SK-N-SH treated with all-trans-retinoic acid at 6 μM for 48 hours (cell line): ENCODE measurements at regions not wholly inside any gene's neighbourhood (a gene's known extent, or its start where the extent isn't known, plus 50 kb on each side); places are given as distances from the start of the nearest gene placed in this dataset.

Experiments
- ATAC-seq: fragments of 200-7000 bp; cut with Tn5 transposase; 3 replicates; pipeline ENCODE4 v1.9.1; 2020; ENCODE audit warnings: mild to moderate bottlenecking, moderate library complexity
- ARNTL ChIP-seq: fragments of 450-650 bp; formaldehyde crosslinking; IDR thresholded peaks from 2 replicates; pipeline ENCODE4 v1.5.0; 2020; ENCODE audit warnings: low read depth, mild to moderate bottlenecking, moderate library complexity, borderline replicate concordance
- BACH2 ChIP-seq: fragments of 250-450 bp; sonication (Bioruptor Pico); IDR thresholded peaks from 2 replicates; pipeline ENCODE4 v1.9.0; 2021; ENCODE audit warnings: mild to moderate bottlenecking, borderline replicate concordance
- CREB5 ChIP-seq: fragments of 250-450 bp; sonication (Bioruptor Pico); IDR thresholded peaks from 2 replicates; pipeline ENCODE4 v1.5.1; 2020; ENCODE audit warnings: low read depth, mild to moderate bottlenecking, moderate library complexity
- CSRNP3 ChIP-seq: fragments of 250-450 bp; sonication (Bioruptor Pico); IDR thresholded peaks from 2 replicates; pipeline ENCODE4 v1.5.1; 2021; ENCODE audit warnings: mild to moderate bottlenecking, moderate library complexity
- GLIS3 ChIP-seq: fragments of 250-450 bp; sonication (Bioruptor Pico); IDR thresholded peaks from 2 replicates; pipeline ENCODE4 v1.5.0; 2020; ENCODE audit warnings: mild to moderate bottlenecking, moderate library complexity
- ISL1 ChIP-seq: fragments of 250-450 bp; sonication (Bioruptor Pico); IDR thresholded peaks from 2 replicates; pipeline ENCODE4 v2.1.2; 2022; ENCODE audit warnings: mild to moderate bottlenecking, moderate library complexity
- OSR1 ChIP-seq: fragments of 250-450 bp; sonication (Bioruptor Pico); IDR thresholded peaks from 2 replicates; pipeline ENCODE4 v1.8.0; 2022; ENCODE audit warnings: moderate library complexity, mild to moderate bottlenecking, inconsistent platforms
- PATZ1 ChIP-seq: fragments of 250-450 bp; sonication (Bioruptor Pico); IDR thresholded peaks from 2 replicates; pipeline ENCODE4 v1.8.0; 2020; ENCODE audit warnings: mild to moderate bottlenecking, moderate library complexity, borderline replicate concordance
- POU6F1 ChIP-seq: fragments of 250-450 bp; sonication (Bioruptor Pico); IDR thresholded peaks from 2 replicates; pipeline ENCODE4 v1.8.0; 2021; ENCODE audit warnings: low read depth, mild to moderate bottlenecking, moderate library complexity, borderline replicate concordance
- PPARA ChIP-seq: fragments of 250-450 bp; sonication (Bioruptor Pico); IDR thresholded peaks from 2 replicates; pipeline ENCODE4 v1.5.0; 2020; ENCODE audit warnings: mild to moderate bottlenecking, borderline replicate concordance
- RARB ChIP-seq: fragments of 250-450 bp; sonication (Bioruptor Pico); IDR thresholded peaks from 2 replicates; pipeline ENCODE4 v1.8.0; 2021; ENCODE audit warnings: mild to moderate bottlenecking, moderate library complexity
- SNAI2 ChIP-seq: fragments of 250-450 bp; sonication (Bioruptor Pico); IDR thresholded peaks from 2 replicates; pipeline ENCODE4 v1.5.0; 2020; ENCODE audit warnings: mild to moderate bottlenecking, moderate library complexity
- TOX ChIP-seq: fragments of 250-450 bp; sonication (Bioruptor Pico); IDR thresholded peaks from 2 replicates; pipeline ENCODE4 v1.8.0; 2021; ENCODE audit warnings: mild to moderate bottlenecking, moderate library complexity, borderline replicate concordance
- ZC3H10 ChIP-seq: fragments of 250-450 bp; sonication (Bioruptor Pico); IDR thresholded peaks from 2 replicates; pipeline ENCODE4 v1.5.1; 2021; ENCODE audit warnings: mild to moderate bottlenecking, moderate library complexity
- ZFP30 ChIP-seq: fragments of 450-650 bp; formaldehyde crosslinking; IDR thresholded peaks from 2 replicates; pipeline ENCODE4 v1.5.0; 2022; ENCODE audit warnings: mild to moderate bottlenecking, moderate library complexity
- ZNF565 ChIP-seq: fragments of 450-650 bp; formaldehyde crosslinking; conservative IDR thresholded peaks from 2 replicates; pipeline ENCODE4 v1.5.0; 2020; ENCODE audit warnings: low read depth, mild to moderate bottlenecking, moderate library complexity
- ZNF70 ChIP-seq: fragments of 450-650 bp; formaldehyde crosslinking; IDR thresholded peaks from 2 replicates; pipeline ENCODE4 v1.5.0; 2020; ENCODE audit warnings: mild to moderate bottlenecking, moderate library complexity
- ZNF8 ChIP-seq: fragments of 450-650 bp; formaldehyde crosslinking; IDR thresholded peaks from 2 replicates; pipeline ENCODE4 v1.5.0; 2020; ENCODE audit warnings: mild to moderate bottlenecking, moderate library complexity
- TF ChIP-seq, protein P1 (sequence below): fragments of 250-450 bp; sonication (Bioruptor Pico); IDR thresholded peaks from 2 replicates; pipeline ENCODE4 v1.5.0; 2020; ENCODE audit warnings: mild to moderate bottlenecking, moderate library complexity

DNA sequence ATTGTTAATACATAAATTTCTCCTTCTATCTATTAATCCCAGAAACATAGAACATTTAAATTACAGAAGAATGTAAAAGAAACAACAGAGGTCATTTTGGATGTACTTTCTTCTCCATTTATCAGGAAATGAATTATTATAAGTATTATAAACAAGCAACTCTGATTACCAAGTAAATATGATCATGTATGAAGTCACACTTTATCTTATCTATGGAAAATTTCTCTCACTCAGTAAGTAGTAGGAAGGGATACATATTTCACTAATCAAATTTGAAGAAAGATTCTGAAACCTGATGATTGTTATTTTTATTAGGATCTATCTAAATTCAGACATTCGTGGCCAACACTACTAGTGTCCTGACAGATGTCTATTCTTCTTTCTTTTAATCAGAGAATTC lies 770.7 kb downstream of the LTN1 start (continued):
- TF ChIP-seq CREB5 = no peak

GRCh38 chr21:28220680-28221079 lies 772.0 kb downstream of the LTN1 start:
- ATAC-seq = no peak
- TF ChIP-seq SNAI2 (CRISPR knock-in tag) = no peak
- no peak for TF ChIP-seq PPARA (CRISPR knock-in tag)
- no peak for TF ChIP-seq BACH2 (CRISPR knock-in tag)
- TF ChIP-seq RARB = no peak
- TF ChIP-seq ZC3H10 (CRISPR knock-in tag) = no peak
- TF ChIP-seq PATZ1 = no peak

GRCh38 chr21:28216976-28217523 lies 775.6 kb downstream of the LTN1 start:
- TF ChIP-seq GLIS3 = no peak
- no peak for TF ChIP-seq ZFP30 (CRISPR knock-in tag)
- TF ChIP-seq, protein P1, sequence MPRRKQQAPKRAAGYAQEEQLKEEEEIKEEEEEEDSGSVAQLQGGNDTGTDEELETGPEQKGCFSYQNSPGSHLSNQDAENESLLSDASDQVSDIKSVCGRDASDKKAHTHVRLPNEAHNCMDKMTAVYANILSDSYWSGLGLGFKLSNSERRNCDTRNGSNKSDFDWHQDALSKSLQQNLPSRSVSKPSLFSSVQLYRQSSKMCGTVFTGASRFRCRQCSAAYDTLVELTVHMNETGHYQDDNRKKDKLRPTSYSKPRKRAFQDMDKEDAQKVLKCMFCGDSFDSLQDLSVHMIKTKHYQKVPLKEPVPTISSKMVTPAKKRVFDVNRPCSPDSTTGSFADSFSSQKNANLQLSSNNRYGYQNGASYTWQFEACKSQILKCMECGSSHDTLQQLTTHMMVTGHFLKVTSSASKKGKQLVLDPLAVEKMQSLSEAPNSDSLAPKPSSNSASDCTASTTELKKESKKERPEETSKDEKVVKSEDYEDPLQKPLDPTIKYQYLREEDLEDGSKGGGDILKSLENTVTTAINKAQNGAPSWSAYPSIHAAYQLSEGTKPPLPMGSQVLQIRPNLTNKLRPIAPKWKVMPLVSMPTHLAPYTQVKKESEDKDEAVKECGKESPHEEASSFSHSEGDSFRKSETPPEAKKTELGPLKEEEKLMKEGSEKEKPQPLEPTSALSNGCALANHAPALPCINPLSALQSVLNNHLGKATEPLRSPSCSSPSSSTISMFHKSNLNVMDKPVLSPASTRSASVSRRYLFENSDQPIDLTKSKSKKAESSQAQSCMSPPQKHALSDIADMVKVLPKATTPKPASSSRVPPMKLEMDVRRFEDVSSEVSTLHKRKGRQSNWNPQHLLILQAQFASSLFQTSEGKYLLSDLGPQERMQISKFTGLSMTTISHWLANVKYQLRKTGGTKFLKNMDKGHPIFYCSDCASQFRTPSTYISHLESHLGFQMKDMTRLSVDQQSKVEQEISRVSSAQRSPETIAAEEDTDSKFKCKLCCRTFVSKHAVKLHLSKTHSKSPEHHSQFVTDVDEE = no peak
- TF ChIP-seq PATZ1 = no peak
- no peak for TF ChIP-seq ZNF565
- TF ChIP-seq CSRNP3 (CRISPR knock-in tag) = no peak
- TF ChIP-seq ISL1 = no peak
- no peak for TF ChIP-seq ZNF8 (CRISPR knock-in tag)
- TF ChIP-seq PPARA (CRISPR knock-in tag) = no peak
- no peak for TF ChIP-seq ZNF70 (CRISPR knock-in tag)
- TF ChIP-seq TOX = no peak
- TF ChIP-seq CREB5 = no peak
- ATAC-seq = no peak

DNA sequence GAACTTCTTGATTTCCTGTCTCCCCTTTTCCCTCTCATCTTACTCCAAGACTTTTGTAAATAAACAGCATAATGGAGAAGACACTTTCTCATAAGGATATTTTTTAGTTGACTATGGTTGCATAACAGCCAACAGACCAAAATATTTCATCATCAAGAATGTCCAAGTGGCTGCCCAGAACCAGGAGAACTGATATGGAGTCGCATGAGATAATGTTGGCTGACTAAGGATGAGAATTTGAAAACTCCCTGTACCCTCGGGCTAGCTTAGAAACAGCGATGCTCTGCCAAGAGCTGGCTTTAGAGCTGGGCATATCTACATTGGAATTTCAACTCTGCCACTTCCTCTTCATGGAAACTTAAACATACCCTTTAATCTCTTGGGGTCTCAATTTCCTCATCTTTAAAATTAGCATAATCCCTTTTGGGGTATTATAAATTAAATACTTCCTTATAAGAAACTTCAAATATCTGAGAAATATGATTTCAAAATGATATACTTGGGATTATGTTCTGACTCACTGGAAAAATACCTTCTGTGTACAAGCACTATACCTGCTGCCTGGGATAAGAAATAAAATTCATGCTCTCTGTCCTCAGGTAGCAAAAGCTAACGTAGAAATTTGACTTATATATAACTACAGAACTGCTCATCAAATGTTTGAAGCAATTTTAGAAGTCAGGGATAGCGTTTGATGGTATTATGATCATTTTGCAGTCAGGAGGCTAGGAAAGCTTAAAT lies 777.3 kb downstream of the LTN1 start:
- ATAC-seq = no peak
- no peak for TF ChIP-seq ARNTL (CRISPR knock-in tag)
- no peak for TF ChIP-seq CSRNP3 (CRISPR knock-in tag)
- no peak for TF ChIP-seq OSR1 (CRISPR knock-in tag)
- no peak for TF ChIP-seq PATZ1
- no peak for TF ChIP-seq ZC3H10 (CRISPR knock-in tag)
- TF ChIP-seq TOX = no peak
- TF ChIP-seq POU6F1 (CRISPR knock-in tag) = no peak
- TF ChIP-seq PPARA (CRISPR knock-in tag) = no peak
